ENCODE measurements at regions not wholly inside any gene's neighbourhood (a gene's known extent, or its start where the extent isn't known, plus 50 kb on each side); places are given as distances from the start of the nearest gene placed in this dataset.

GRCh38 chr10:4196771-4197390, 411.9 kb upstream of the KLF6 start:
- Histone ChIP-seq H3K9me3 (no peaks in the 10 kb centered on the region), H3K27ac (ENCODE audit: low read length) (no peak overlapping the region), H3K4me3 (ENCODE audit: control insufficient read depth in 1 of 2, extremely low read depth in 1 of 2, low read length in 1 of 2) (no peak overlapping the region), H3K36me3 (ENCODE audit: control insufficient read depth in 2 of 2, extremely low read depth in 1 of 2, insufficient read depth in 1 of 2, low read length in 1 of 2) (no peaks in the 10 kb centered on the region), H3K27me3 (replicated peaks in 1 of 2; ENCODE audit: control insufficient read depth in 2 of 2, extremely low read depth in 1 of 2, insufficient read depth in 2 of 2, low read length in 1 of 2) (no peaks in the 10 kb centered on the region), H3K4me1 (ENCODE audit: control insufficient read depth in 1 of 2, extremely low read depth in 1 of 2, insufficient read depth in 2 of 2, low read length in 2 of 2) (no peaks in the 10 kb centered on the region)
- Mint-ChIP-seq H3K4me1 (peaks cover 0 to 7% (median 6%) of the 10 kb centered on the region in 3 donors), H3K27ac (peak overlapping the region in 1 of 2 donors; percentile 6), H3K27me3 (peaks cover 0 to 3% of the 10 kb centered on the region in 2 donors), H3K9me3 (no peaks in the 10 kb centered on the region), H3K4me3 (no peak overlapping the region), H3K36me3 (no peaks in the 10 kb centered on the region)
- ChIA-PET CTCF (no interaction called here), POLR2A (no interaction called here)
- no CpG with 5 or more reads among the region's 2 CpGs for WGBS (ENCODE audit: insufficient coverage)
- DNase-seq: no peak
- ATAC-seq (replicated peaks in 1 of 4): no peak

DNA sequence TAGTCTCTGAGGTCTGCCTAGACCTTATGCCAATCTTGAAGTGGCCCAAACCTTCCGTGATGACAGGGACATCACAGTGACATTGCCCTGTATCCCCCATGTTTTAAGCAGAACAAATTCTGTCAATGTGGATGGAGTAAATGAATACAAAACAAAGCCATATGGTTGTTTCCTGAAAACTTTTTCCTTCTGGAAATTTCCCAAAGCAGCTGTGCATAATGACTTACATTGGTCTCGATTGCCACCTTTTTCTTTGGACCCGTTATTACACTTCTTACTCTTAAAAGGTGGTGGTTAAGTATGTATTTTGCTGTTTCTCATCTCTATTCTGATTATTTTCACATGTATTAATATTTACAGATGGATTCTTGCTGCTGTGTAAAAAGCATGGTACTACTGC, 411.2 kb upstream of the KLF6 start:
- Mint-ChIP-seq H3K4me3 (no peak overlapping the region), H3K4me1 (peaks cover 0 to 7% (median 6%) of the 10 kb centered on the region in 3 donors), H3K36me3 (no peaks in the 10 kb centered on the region), H3K27ac (no peak overlapping the region), H3K27me3 (no peaks in the 10 kb centered on the region), H3K9me3 (no peaks in the 10 kb centered on the region)
- Histone ChIP-seq H3K9me3 (no peaks in the 10 kb centered on the region), H3K27ac (ENCODE audit: low read length) (no peak overlapping the region), H3K27me3 (replicated peaks in 1 of 2; ENCODE audit: control insufficient read depth in 2 of 2, extremely low read depth in 1 of 2, insufficient read depth in 2 of 2, low read length in 1 of 2) (no peaks in the 10 kb centered on the region), H3K4me3 (ENCODE audit: control insufficient read depth in 1 of 2, extremely low read depth in 1 of 2, low read length in 1 of 2) (no peak overlapping the region), H3K4me1 (ENCODE audit: control insufficient read depth in 1 of 2, extremely low read depth in 1 of 2, insufficient read depth in 2 of 2, low read length in 2 of 2) (no peaks in the 10 kb centered on the region), H3K36me3 (ENCODE audit: control insufficient read depth in 2 of 2, extremely low read depth in 1 of 2, insufficient read depth in 1 of 2, low read length in 1 of 2) (no peaks in the 10 kb centered on the region)
- CTCF ChIA-PET: no interaction called here
- POLR2A ChIA-PET: no interaction called here
- ATAC-seq (replicated peaks in 1 of 4) (no peak), DNase-seq (no peak)
- no CpG with 5 or more reads among the region's 3 CpGs for WGBS (ENCODE audit: insufficient coverage)

DNA sequence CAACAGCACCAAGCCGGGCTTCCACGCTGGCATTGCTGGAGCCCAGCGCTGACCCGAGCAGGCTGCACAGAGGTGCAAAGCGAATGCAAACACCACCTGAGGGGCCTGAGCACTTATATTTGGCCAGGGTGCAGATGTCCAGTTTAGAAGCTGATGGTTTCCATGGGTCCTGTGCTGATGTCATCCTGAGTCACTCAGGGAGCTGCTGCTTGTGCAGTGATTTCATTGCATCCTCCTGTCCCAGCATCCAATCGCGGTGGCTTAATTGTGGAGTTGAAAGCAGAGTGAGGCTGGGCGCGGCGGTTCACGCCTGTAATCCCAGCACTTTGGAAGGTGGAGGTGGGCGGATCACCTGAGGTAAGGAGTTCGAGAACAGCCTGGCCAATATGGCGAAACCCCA, 410.2 kb upstream of the KLF6 start:
- ChIA-PET POLR2A (no interaction called here), CTCF (no interaction called here)
- Histone ChIP-seq H3K36me3 (ENCODE audit: control insufficient read depth in 2 of 2, extremely low read depth in 1 of 2, insufficient read depth in 1 of 2, low read length in 1 of 2) (no peaks in the 10 kb centered on the region), H3K27ac (ENCODE audit: low read length) (no peak overlapping the region), H3K4me1 (ENCODE audit: control insufficient read depth in 1 of 2, extremely low read depth in 1 of 2, insufficient read depth in 2 of 2, low read length in 2 of 2) (no peaks in the 10 kb centered on the region), H3K9me3 (no peaks in the 10 kb centered on the region), H3K4me3 (ENCODE audit: control insufficient read depth in 1 of 2, extremely low read depth in 1 of 2, low read length in 1 of 2) (no peak overlapping the region), H3K27me3 (replicated peaks in 1 of 2; ENCODE audit: control insufficient read depth in 2 of 2, extremely low read depth in 1 of 2, insufficient read depth in 2 of 2, low read length in 1 of 2) (no peaks in the 10 kb centered on the region)
- Mint-ChIP-seq H3K9me3 (no peaks in the 10 kb centered on the region), H3K27me3 (no peaks in the 10 kb centered on the region), H3K4me3 (no peak overlapping the region), H3K4me1 (peaks cover 0 to 7% (median 6%) of the 10 kb centered on the region in 3 donors), H3K27ac (no peak overlapping the region), H3K36me3 (no peaks in the 10 kb centered on the region)
- WGBS (ENCODE audit: insufficient coverage): 95% methylated on average over 9 of the region's 14 CpGs
- DNase-seq (no peak), ATAC-seq (replicated peaks in 1 of 4) (no peak)

- H3K27ac Mint-ChIP-seq: no peak overlapping the region
- no peak overlapping the region for H3K4me3 Mint-ChIP-seq
- no peak for DNase-seq
- no peaks in the 10 kb centered on the region for H3K27me3 Mint-ChIP-seq
- no peaks in the 10 kb centered on the region for H3K9me3 Mint-ChIP-seq
- H3K27me3 ChIP-seq (replicated peaks in 1 of 2; ENCODE audit: control insufficient read depth in 2 of 2, extremely low read depth in 1 of 2, insufficient read depth in 2 of 2, low read length in 1 of 2): no peaks in the 10 kb centered on the region
- H3K9me3 ChIP-seq: no peaks in the 10 kb centered on the region
- ChIA-PET POLR2A (no interaction called here), CTCF (no interaction called here)
- peaks cover 0 to 7% (median 6%) of the 10 kb centered on the region in 3 donors for H3K4me1 Mint-ChIP-seq
- ATAC-seq (replicated peaks in 1 of 4): no peak
- no peak overlapping the region for H3K4me3 ChIP-seq (ENCODE audit: control insufficient read depth in 1 of 2, extremely low read depth in 1 of 2, low read length in 1 of 2)
- H3K27ac ChIP-seq (ENCODE audit: low read length): no peak overlapping the region
- H3K4me1 ChIP-seq (ENCODE audit: control insufficient read depth in 1 of 2, extremely low read depth in 1 of 2, insufficient read depth in 2 of 2, low read length in 2 of 2): no peaks in the 10 kb centered on the region
- H3K36me3 ChIP-seq (ENCODE audit: control insufficient read depth in 2 of 2, extremely low read depth in 1 of 2, insufficient read depth in 1 of 2, low read length in 1 of 2): no peaks in the 10 kb centered on the region
- WGBS (ENCODE audit: insufficient coverage): 90% methylated on average over 2 of the region's 7 CpGs
- H3K36me3 Mint-ChIP-seq: no peaks in the 10 kb centered on the region
Measured at GRCh38 chr10:4194231-4194630, 409.2 kb upstream of the KLF6 start.

DNA sequence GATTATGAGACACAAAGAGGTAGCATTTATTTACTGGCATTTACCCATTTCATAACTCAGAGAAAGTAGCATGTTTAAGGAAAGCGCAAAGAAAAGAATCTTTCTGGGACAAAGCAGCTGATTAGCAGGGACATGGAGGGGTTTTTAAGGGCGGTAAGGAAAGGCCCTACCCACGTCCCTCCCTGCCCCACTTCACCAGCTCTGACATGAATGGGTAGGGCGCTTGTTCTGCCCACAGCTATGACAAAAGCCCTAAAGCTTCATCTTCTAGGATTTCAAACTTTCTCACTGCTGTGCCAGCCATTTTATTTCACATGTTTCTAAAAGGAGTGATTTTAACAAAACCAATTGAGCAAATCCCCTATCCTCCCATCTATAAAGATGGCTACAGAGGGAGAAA, 406.9 kb upstream of the KLF6 start:
- CTCF ChIA-PET: no interaction called here
- WGBS (ENCODE audit: insufficient coverage): no CpG with 5 or more reads among the region's 4 CpGs
- no peaks in the 10 kb centered on the region for H3K27me3 Mint-ChIP-seq

DNA sequence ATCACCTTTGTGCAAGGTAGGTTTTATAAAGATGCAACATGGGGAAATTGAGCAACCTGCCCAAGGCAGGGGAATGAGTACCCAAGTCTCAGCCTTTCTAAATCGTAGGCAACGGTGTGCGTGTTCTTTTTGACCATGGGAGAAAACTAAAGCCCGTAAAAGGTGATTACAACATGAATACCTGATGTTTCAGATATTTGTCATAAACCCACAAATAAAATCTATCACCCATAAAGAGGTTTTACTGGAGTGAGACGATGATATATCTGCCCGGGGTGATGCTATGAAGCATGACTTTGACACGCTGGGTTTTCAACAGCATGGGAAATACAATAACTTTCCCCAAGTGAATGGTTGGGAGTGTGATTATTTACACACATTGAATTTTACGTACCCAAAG, 406.3 kb upstream of the KLF6 start:
- Mint-ChIP-seq H3K36me3 (no peaks in the 10 kb centered on the region), H3K27ac (no peak overlapping the region), H3K4me3 (no peak overlapping the region), H3K27me3 (no peaks in the 10 kb centered on the region), H3K4me1 (peaks cover 0 to 12% (median 3%) of the 10 kb centered on the region in 3 donors), H3K9me3 (no peaks in the 10 kb centered on the region)
- Histone ChIP-seq H3K27ac (ENCODE audit: low read length) (no peak overlapping the region), H3K4me1 (ENCODE audit: control insufficient read depth in 1 of 2, extremely low read depth in 1 of 2, insufficient read depth in 2 of 2, low read length in 2 of 2) (no peaks in the 10 kb centered on the region), H3K36me3 (ENCODE audit: control insufficient read depth in 2 of 2, extremely low read depth in 1 of 2, insufficient read depth in 1 of 2, low read length in 1 of 2) (no peaks in the 10 kb centered on the region), H3K27me3 (replicated peaks in 1 of 2; ENCODE audit: control insufficient read depth in 2 of 2, extremely low read depth in 1 of 2, insufficient read depth in 2 of 2, low read length in 1 of 2) (peaks cover 0 to 3% of the 10 kb centered on the region in 2 experiments), H3K9me3 (no peaks in the 10 kb centered on the region), H3K4me3 (ENCODE audit: control insufficient read depth in 1 of 2, extremely low read depth in 1 of 2, low read length in 1 of 2) (no peak overlapping the region)
- ATAC-seq (replicated peaks in 1 of 4) (no peak), DNase-seq (no peak)
- CTCF ChIA-PET: interaction anchor here in 1 of 2 donors (0.6 kb wide), 1 partner anchor 21 kb away, joined by 3 read pairs; no protein-coding TSS in a partner anchor
- no CpG with 5 or more reads among the region's 8 CpGs for WGBS (ENCODE audit: insufficient coverage)
- POLR2A ChIA-PET: no interaction called here

More for the DNA sequence above, 406.9 kb upstream of the KLF6 start:
- Histone ChIP-seq H3K27me3 (replicated peaks in 1 of 2; ENCODE audit: control insufficient read depth in 2 of 2, extremely low read depth in 1 of 2, insufficient read depth in 2 of 2, low read length in 1 of 2) (peaks cover 0 to 3% of the 10 kb centered on the region in 2 experiments), H3K27ac (ENCODE audit: low read length) (no peak overlapping the region), H3K9me3 (no peaks in the 10 kb centered on the region), H3K4me3 (ENCODE audit: control insufficient read depth in 1 of 2, extremely low read depth in 1 of 2, low read length in 1 of 2) (no peak overlapping the region), H3K4me1 (ENCODE audit: control insufficient read depth in 1 of 2, extremely low read depth in 1 of 2, insufficient read depth in 2 of 2, low read length in 2 of 2) (no peaks in the 10 kb centered on the region), H3K36me3 (ENCODE audit: control insufficient read depth in 2 of 2, extremely low read depth in 1 of 2, insufficient read depth in 1 of 2, low read length in 1 of 2) (no peaks in the 10 kb centered on the region)
- DNase-seq: no peak
- H3K4me1 Mint-ChIP-seq: peaks cover 3 to 7% (median 6%) of the 10 kb centered on the region in 3 donors
- H3K9me3 Mint-ChIP-seq: no peaks in the 10 kb centered on the region
- H3K27ac Mint-ChIP-seq: no peak overlapping the region
- POLR2A ChIA-PET: interaction anchor here in 1 of 2 donors (0.5 kb wide), 1 partner anchor 29 kb away, joined by 3 read pairs; no protein-coding TSS in a partner anchor
- no peaks in the 10 kb centered on the region for H3K36me3 Mint-ChIP-seq
- ATAC-seq (replicated peaks in 1 of 4): no peak
- no peak overlapping the region for H3K4me3 Mint-ChIP-seq
